ENCODE measurements at regions not wholly inside any gene's neighbourhood (a gene's known extent, or its start where the extent isn't known, plus 50 kb on each side); places are given as distances from the start of the nearest gene placed in this dataset.

GRCh38 chr9:18237776-18238175 is 236.2 kb upstream of the ADAMTSL1 start:
- no peak for TF ChIP-seq POLR2A (IDR thresholded peaks at IDR 0.05; ENCODE audit: low read depth, low read length)
- TF ChIP-seq CTCF (conservative IDR thresholded peaks at IDR 0.05; ENCODE audit: low read depth, low read length): no peak
- no peak for TF ChIP-seq RAD21 (IDR thresholded peaks at IDR 0.05; ENCODE audit: low read length)
